Activated CD4-positive, alpha-beta T cell treated with anti-CD3 and anti-CD28 coated beads, Interleukin-2, amount 10 ng/mL, durations not matched to agents 7 days and 5 days (primary cell): ENCODE measurements at regions not wholly inside any gene's neighbourhood (a gene's known extent, or its start where the extent isn't known, plus 50 kb on each side); places are given as distances from the start of the nearest gene placed in this dataset.

ENCODE experiments used
- CTCF ChIA-PET: fragments of 350-600 bp; sonication (Branson Sonifier 250); formaldehyde crosslinking; loops from one replicate; lab custom pipeline; 2021; ENCODE audit warnings: antibody characterized with exemption; lab: Charles Lee
- POLR2A ChIA-PET: fragments of 350-600 bp; sonication (Branson Sonifier 250); formaldehyde crosslinking; loops from one replicate; lab custom pipeline; 2021; ENCODE audit warnings: antibody characterized with exemption; lab: Charles Lee
- DNase-seq: peaks from one replicate; pipeline ENCODE4 v3.0.0-alpha.2; 2020
- H3K27ac Mint-ChIP-seq: one replicate; pipeline ENCODE4 v1.8.0; 2021; ENCODE audit warnings: mild to moderate bottlenecking, moderate library complexity, mixed read lengths
- H3K27me3 Mint-ChIP-seq: one replicate; pipeline ENCODE4 v1.8.0; 2021; ENCODE audit warnings: mixed read lengths
- H3K36me3 Mint-ChIP-seq: one replicate; pipeline ENCODE4 v1.8.0; 2021; ENCODE audit warnings: low read depth, mixed read lengths
- H3K4me1 Mint-ChIP-seq: one replicate; pipeline ENCODE4 v1.8.0; 2021; ENCODE audit warnings: mixed read lengths
- H3K4me3 Mint-ChIP-seq: one replicate; pipeline ENCODE4 v1.8.0; 2021; ENCODE audit warnings: mild to moderate bottlenecking, moderate library complexity, mixed read lengths
- H3K9me3 Mint-ChIP-seq: one replicate; pipeline ENCODE4 v1.8.0; 2021; ENCODE audit warnings: mixed read lengths

- POLR2A ChIA-PET = no interaction called here
- DNase-seq = no peak
- CTCF ChIA-PET = no interaction called here
- H3K27ac Mint-ChIP-seq = no peak overlapping the region
- H3K36me3 Mint-ChIP-seq = no peaks in the 10 kb centered on the region
- H3K27me3 Mint-ChIP-seq = peaks cover 17% of the 10 kb centered on the region
- H3K9me3 Mint-ChIP-seq = no peaks in the 10 kb centered on the region
- no peak overlapping the region for H3K4me3 Mint-ChIP-seq
- no peaks in the 10 kb centered on the region for H3K4me1 Mint-ChIP-seq
These were observed 70.0 kb downstream of the MZT1 start for GRCh38 chr13:72657379-72657778.

GRCh38 chr13:72656357-72656756 is 71.1 kb downstream of the MZT1 start:
- peaks cover 15% of the 10 kb centered on the region for H3K27me3 Mint-ChIP-seq
- H3K4me3 Mint-ChIP-seq = no peak overlapping the region
- H3K36me3 Mint-ChIP-seq = no peaks in the 10 kb centered on the region
- H3K9me3 Mint-ChIP-seq = no peaks in the 10 kb centered on the region
- ChIA-PET POLR2A (no interaction called here), CTCF (interaction anchor here (1.4 kb wide), 1 partner anchor 13 kb away, joined by 3 read pairs; no protein-coding TSS in a partner anchor)
- H3K4me1 Mint-ChIP-seq = no peaks in the 10 kb centered on the region
- H3K27ac Mint-ChIP-seq = no peak overlapping the region
- DNase-seq = no peak

- no peaks in the 10 kb centered on the region for H3K36me3 Mint-ChIP-seq
- peaks cover 18% of the 10 kb centered on the region for H3K27me3 Mint-ChIP-seq
- ChIA-PET POLR2A (no interaction called here), CTCF (interaction anchor here (0.7 kb wide), 2 partner anchors 43 to 135 kb away, joined by 3 read pairs; no protein-coding TSS in a partner anchor)
- H3K4me1 Mint-ChIP-seq = no peaks in the 10 kb centered on the region
- DNase-seq = no peak
- H3K4me3 Mint-ChIP-seq = no peak overlapping the region
- no peaks in the 10 kb centered on the region for H3K9me3 Mint-ChIP-seq
- no peak overlapping the region for H3K27ac Mint-ChIP-seq
These were observed 73.9 kb downstream of the MZT1 start for GRCh38 chr13:72653506-72653905.

- Mint-ChIP-seq H3K27ac (no peak overlapping the region), H3K36me3 (no peaks in the 10 kb centered on the region), H3K4me3 (no peak overlapping the region), H3K9me3 (no peaks in the 10 kb centered on the region), H3K27me3 (peaks cover 18% of the 10 kb centered on the region), H3K4me1 (no peaks in the 10 kb centered on the region)
- POLR2A ChIA-PET = no interaction called here
- CTCF ChIA-PET = interaction anchor here (0.7 kb wide), 1 partner anchor 136 kb away, joined by 3 read pairs; no protein-coding TSS in a partner anchor
- DNase-seq = no peak
These were observed 74.7 kb downstream of the MZT1 start for GRCh38 chr13:72652681-72653080.

- Mint-ChIP-seq H3K36me3 (no peaks in the 10 kb centered on the region), H3K27me3 (peaks cover 22% of the 10 kb centered on the region), H3K4me3 (no peak overlapping the region), H3K4me1 (no peaks in the 10 kb centered on the region), H3K27ac (no peak overlapping the region), H3K9me3 (no peaks in the 10 kb centered on the region)
- no peak for DNase-seq
- POLR2A ChIA-PET = no interaction called here
- CTCF ChIA-PET = no interaction called here
These were observed 76.3 kb downstream of the MZT1 start for GRCh38 chr13:72651144-72651543.

- POLR2A ChIA-PET = no interaction called here
- DNase-seq = no peak
- Mint-ChIP-seq H3K36me3 (no peaks in the 10 kb centered on the region), H3K27ac (no peak overlapping the region), H3K9me3 (no peaks in the 10 kb centered on the region), H3K4me1 (no peaks in the 10 kb centered on the region), H3K27me3 (peaks cover 27% of the 10 kb centered on the region), H3K4me3 (no peak overlapping the region)
- CTCF ChIA-PET = no interaction called here
These were observed 77.3 kb downstream of the MZT1 start for GRCh38 chr13:72650051-72650700.

- Mint-ChIP-seq H3K9me3 (no peaks in the 10 kb centered on the region), H3K36me3 (no peaks in the 10 kb centered on the region), H3K4me3 (no peak overlapping the region), H3K27ac (no peak overlapping the region), H3K4me1 (no peaks in the 10 kb centered on the region), H3K27me3 (peaks cover 25% of the 10 kb centered on the region)
- DNase-seq = no peak
- POLR2A ChIA-PET = no interaction called here
- CTCF ChIA-PET = no interaction called here
These were observed 78.8 kb downstream of the MZT1 start for GRCh38 chr13:72648513-72649065.

GRCh38 chr13:72647422-72647821 is 80.0 kb downstream of the MZT1 start:
- CTCF ChIA-PET = no interaction called here
- Mint-ChIP-seq H3K9me3 (no peaks in the 10 kb centered on the region), H3K27me3 (peaks cover 23% of the 10 kb centered on the region), H3K36me3 (no peaks in the 10 kb centered on the region), H3K4me1 (no peaks in the 10 kb centered on the region), H3K4me3 (no peak overlapping the region), H3K27ac (no peak overlapping the region)
- POLR2A ChIA-PET = no interaction called here
- no peak for DNase-seq

- Mint-ChIP-seq H3K27me3 (peaks cover 17% of the 10 kb centered on the region), H3K9me3 (no peaks in the 10 kb centered on the region), H3K4me3 (no peak overlapping the region), H3K4me1 (no peaks in the 10 kb centered on the region), H3K36me3 (no peaks in the 10 kb centered on the region), H3K27ac (no peak overlapping the region)
- ChIA-PET CTCF (interaction anchor here (0.7 kb wide), 1 partner anchor 134 kb away, joined by 3 read pairs; no protein-coding TSS in a partner anchor), POLR2A (no interaction called here)
- no peak for DNase-seq
These were observed 81.9 kb downstream of the MZT1 start for GRCh38 chr13:72645521-72645920.

GRCh38 chr13:72643311-72643989 is 84.0 kb downstream of the MZT1 start:
- Mint-ChIP-seq H3K9me3 (no peaks in the 10 kb centered on the region), H3K27me3 (peaks cover 13% of the 10 kb centered on the region), H3K4me1 (no peaks in the 10 kb centered on the region), H3K36me3 (no peaks in the 10 kb centered on the region), H3K27ac (no peak overlapping the region), H3K4me3 (no peak overlapping the region)
- CTCF ChIA-PET = interaction anchor here (0.6 to 0.7 kb wide), 2 partner anchors 13 to 110 kb away, joined by 3 read pairs; no protein-coding TSS in a partner anchor
- POLR2A ChIA-PET = no interaction called here
- DNase-seq = peak; percentile 67

GRCh38 chr13:72639377-72639776 is 88.1 kb downstream of the MZT1 start:
- CTCF ChIA-PET = no interaction called here

GRCh38 chr13:72638059-72638815 is 89.2 kb downstream of the MZT1 start:
- H3K27ac Mint-ChIP-seq = no peak overlapping the region
- no peaks in the 10 kb centered on the region for H3K4me1 Mint-ChIP-seq
- no peak overlapping the region for H3K4me3 Mint-ChIP-seq
- ChIA-PET CTCF (no interaction called here), POLR2A (no interaction called here)
- peaks cover 1% of the 10 kb centered on the region for H3K27me3 Mint-ChIP-seq
- no peaks in the 10 kb centered on the region for H3K36me3 Mint-ChIP-seq
- DNase-seq = no peak
- no peaks in the 10 kb centered on the region for H3K9me3 Mint-ChIP-seq

More at GRCh38 chr13:72639377-72639776, 88.1 kb downstream of the MZT1 start:
- Mint-ChIP-seq H3K27ac (no peak overlapping the region), H3K9me3 (no peaks in the 10 kb centered on the region), H3K4me3 (no peak overlapping the region), H3K27me3 (peaks cover 4% of the 10 kb centered on the region), H3K36me3 (no peaks in the 10 kb centered on the region), H3K4me1 (no peaks in the 10 kb centered on the region)
- no peak for DNase-seq
- POLR2A ChIA-PET = no interaction called here

GRCh38 chr13:72637561-72637960 is 89.9 kb downstream of the MZT1 start:
- Mint-ChIP-seq H3K4me1 (no peaks in the 10 kb centered on the region), H3K9me3 (no peaks in the 10 kb centered on the region), H3K27me3 (peaks cover 1% of the 10 kb centered on the region), H3K36me3 (no peaks in the 10 kb centered on the region), H3K27ac (no peak overlapping the region), H3K4me3 (no peak overlapping the region)
- no peak for DNase-seq
- CTCF ChIA-PET = no interaction called here
- POLR2A ChIA-PET = no interaction called here
